Inflammatory macrophage treated with lipopolysaccharide for 4 hours (primary cell): ENCODE measurements at regions not wholly inside any gene's neighbourhood (a gene's known extent, or its start where the extent isn't known, plus 50 kb on each side); places are given as distances from the start of the nearest gene placed in this dataset.
A peak's percentile ranks its signal among the peaks of the same experiment; 100 is the strongest.
"Not testable (repeated sequence)": the region's sequence is repeated elsewhere in the genome, so short reads cannot be mapped to it uniquely, and the experiment has no call there.

Experiments used
- DNase-seq: peaks from one replicate; pipeline ENCODE4 v3.0.0-alpha.2; 2020

GRCh38 chr4:161329852-161330251 lies 833.9 kb downstream of the FSTL5 start:
- DNase-seq: no peak

- DNase-seq: no peak
Observed at GRCh38 chr4:161321706-161322105, 842.1 kb downstream of the FSTL5 start.

- DNase-seq: peak; percentile 19
Observed at GRCh38 chr4:161320377-161320776, 843.4 kb downstream of the FSTL5 start.

- DNase-seq: no peak
Observed at GRCh38 chr4:161317000-161317399, 846.8 kb downstream of the FSTL5 start.

- DNase-seq: no peak
Observed at GRCh38 chr4:161314371-161314770, 849.4 kb downstream of the FSTL5 start.

- no peak for DNase-seq
Observed at GRCh38 chr4:161303551-161303950, 860.2 kb downstream of the FSTL5 start.

GRCh38 chr4:161291222-161291621 lies 872.6 kb downstream of the FSTL5 start:
- no peak for DNase-seq

- no peak for DNase-seq
Observed at GRCh38 chr4:161287678-161288352, 876.0 kb downstream of the FSTL5 start.

GRCh38 chr4:161285461-161285860 lies 878.3 kb downstream of the FSTL5 start:
- no peak for DNase-seq

- DNase-seq: no peak
Observed at GRCh38 chr4:161280929-161281328, 882.9 kb downstream of the FSTL5 start.

GRCh38 chr4:161279095-161279494 lies 884.7 kb downstream of the FSTL5 start:
- no peak for DNase-seq

GRCh38 chr4:161277150-161277787 lies 886.5 kb downstream of the FSTL5 start:
- not testable (repeated sequence) for DNase-seq

GRCh38 chr4:161273607-161274006 lies 890.2 kb downstream of the FSTL5 start:
- no peak for DNase-seq

- no peak for DNase-seq
Observed at GRCh38 chr4:161260819-161261218, 903.0 kb downstream of the FSTL5 start.

GRCh38 chr4:161256716-161257115 lies 907.1 kb downstream of the FSTL5 start:
- no peak for DNase-seq

GRCh38 chr4:161256172-161256571 lies 907.6 kb downstream of the FSTL5 start:
- DNase-seq: no peak

- no peak for DNase-seq
Observed at GRCh38 chr4:161254375-161254774, 909.4 kb downstream of the FSTL5 start.

GRCh38 chr4:161252520-161253141 lies 911.2 kb downstream of the FSTL5 start:
- peak; percentile 26 for DNase-seq

GRCh38 chr4:161249779-161250440 lies 913.9 kb downstream of the FSTL5 start:
- DNase-seq: no peak

GRCh38 chr4:161248880-161249279 lies 914.9 kb downstream of the FSTL5 start:
- no peak for DNase-seq

- DNase-seq: no peak
Observed at GRCh38 chr4:161247831-161248230, 916.0 kb downstream of the FSTL5 start.

- no peak for DNase-seq
Observed at GRCh38 chr4:161238033-161238432, 925.8 kb downstream of the FSTL5 start.

GRCh38 chr4:161237495-161237894 lies 926.3 kb downstream of the FSTL5 start:
- DNase-seq: no peak

GRCh38 chr4:161225327-161225726 lies 938.5 kb downstream of the FSTL5 start:
- no peak for DNase-seq
